ENCODE measurements at regions not wholly inside any gene's neighbourhood (a gene's known extent, or its start where the extent isn't known, plus 50 kb on each side); places are given as distances from the start of the nearest gene placed in this dataset.

DNA sequence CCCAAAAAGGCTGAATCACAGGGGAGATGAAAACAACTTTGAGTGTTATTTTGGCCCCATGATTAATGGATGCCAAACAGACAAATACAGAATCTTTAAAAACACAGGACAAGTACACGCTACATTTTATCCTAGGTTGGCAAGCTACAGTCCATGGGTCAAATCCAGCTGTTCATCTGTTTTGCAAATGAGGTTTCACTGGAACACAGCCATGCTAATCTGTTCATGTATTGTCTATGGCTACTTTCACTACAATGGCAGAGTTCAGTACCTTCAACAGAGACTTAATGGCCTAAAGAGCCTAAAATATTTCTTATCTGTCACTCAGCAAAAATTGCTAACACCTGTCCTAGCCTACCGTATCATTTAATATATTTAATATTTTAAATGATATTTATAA, 1548.5 kb upstream of the IGFBP7 start:
- TF ChIP-seq, protein P1, sequence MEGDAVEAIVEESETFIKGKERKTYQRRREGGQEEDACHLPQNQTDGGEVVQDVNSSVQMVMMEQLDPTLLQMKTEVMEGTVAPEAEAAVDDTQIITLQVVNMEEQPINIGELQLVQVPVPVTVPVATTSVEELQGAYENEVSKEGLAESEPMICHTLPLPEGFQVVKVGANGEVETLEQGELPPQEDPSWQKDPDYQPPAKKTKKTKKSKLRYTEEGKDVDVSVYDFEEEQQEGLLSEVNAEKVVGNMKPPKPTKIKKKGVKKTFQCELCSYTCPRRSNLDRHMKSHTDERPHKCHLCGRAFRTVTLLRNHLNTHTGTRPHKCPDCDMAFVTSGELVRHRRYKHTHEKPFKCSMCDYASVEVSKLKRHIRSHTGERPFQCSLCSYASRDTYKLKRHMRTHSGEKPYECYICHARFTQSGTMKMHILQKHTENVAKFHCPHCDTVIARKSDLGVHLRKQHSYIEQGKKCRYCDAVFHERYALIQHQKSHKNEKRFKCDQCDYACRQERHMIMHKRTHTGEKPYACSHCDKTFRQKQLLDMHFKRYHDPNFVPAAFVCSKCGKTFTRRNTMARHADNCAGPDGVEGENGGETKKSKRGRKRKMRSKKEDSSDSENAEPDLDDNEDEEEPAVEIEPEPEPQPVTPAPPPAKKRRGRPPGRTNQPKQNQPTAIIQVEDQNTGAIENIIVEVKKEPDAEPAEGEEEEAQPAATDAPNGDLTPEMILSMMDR (IDR thresholded peaks at IDR 0.05; ENCODE audit: low read depth, low read length): no peak
- no peak overlapping the region for H3K4me3 ChIP-seq (ENCODE audit: low read depth, low read length)

DNA sequence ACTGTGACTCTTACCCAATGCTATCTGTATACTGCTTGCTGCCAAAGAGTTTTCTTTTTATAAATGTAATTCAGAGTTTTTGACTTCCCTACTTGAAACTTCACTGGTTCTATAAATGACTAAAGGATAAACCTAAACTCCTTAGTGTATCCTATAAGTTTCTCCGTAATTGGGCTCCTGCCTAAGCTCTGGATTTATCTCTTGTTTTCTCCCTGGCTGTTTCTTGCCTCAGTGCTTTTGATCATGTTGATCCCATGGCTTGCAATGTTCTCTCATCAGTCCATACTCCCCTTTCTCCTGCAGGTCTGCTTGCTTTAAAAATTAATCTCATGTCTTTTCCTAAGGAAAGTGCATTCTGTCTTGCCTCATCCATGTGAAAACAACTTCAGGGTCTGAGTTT, 1543.1 kb upstream of the IGFBP7 start:
- no peak overlapping the region for H3K4me3 ChIP-seq (ENCODE audit: low read depth, low read length)
- TF ChIP-seq, protein P1 (IDR thresholded peaks at IDR 0.05; ENCODE audit: low read depth, low read length): no peak

DNA sequence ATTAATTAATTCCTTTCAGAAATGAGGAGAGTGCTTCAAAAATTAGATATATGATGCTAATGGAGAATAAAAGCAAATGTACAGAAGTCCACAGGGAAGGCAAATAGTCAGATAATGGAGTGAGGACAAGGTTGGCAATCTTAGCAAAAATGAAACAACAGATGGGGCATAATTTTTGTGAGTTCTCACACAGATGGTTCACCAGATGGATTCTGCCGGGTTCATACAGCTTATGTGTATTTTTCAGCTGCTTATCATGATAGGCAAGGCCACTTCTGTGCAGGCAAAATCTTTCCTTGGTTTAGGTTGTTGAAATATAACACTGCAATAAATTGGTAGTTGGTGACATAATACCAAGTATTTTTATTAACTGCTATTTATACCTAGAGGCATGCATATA, 1539.0 kb upstream of the IGFBP7 start:
- TF ChIP-seq, protein P1 (IDR thresholded peaks at IDR 0.05; ENCODE audit: low read depth, low read length): no peak
- H3K4me3 ChIP-seq (ENCODE audit: low read depth, low read length): no peak overlapping the region

- H3K4me3 ChIP-seq (ENCODE audit: low read depth, low read length): no peak overlapping the region
Measured at GRCh38 chr4:58646126-58646525, 1535.9 kb upstream of the IGFBP7 start.

GRCh38 chr4:58644549-58644948, 1534.4 kb upstream of the IGFBP7 start:
- TF ChIP-seq, protein P1 (IDR thresholded peaks at IDR 0.05; ENCODE audit: low read depth, low read length): no peak
- H3K4me3 ChIP-seq (ENCODE audit: low read depth, low read length): no peak overlapping the region

More at GRCh38 chr4:58646126-58646525, 1535.9 kb upstream of the IGFBP7 start:
- TF ChIP-seq, protein P1 (IDR thresholded peaks at IDR 0.05; ENCODE audit: low read depth, low read length): no peak

DNA sequence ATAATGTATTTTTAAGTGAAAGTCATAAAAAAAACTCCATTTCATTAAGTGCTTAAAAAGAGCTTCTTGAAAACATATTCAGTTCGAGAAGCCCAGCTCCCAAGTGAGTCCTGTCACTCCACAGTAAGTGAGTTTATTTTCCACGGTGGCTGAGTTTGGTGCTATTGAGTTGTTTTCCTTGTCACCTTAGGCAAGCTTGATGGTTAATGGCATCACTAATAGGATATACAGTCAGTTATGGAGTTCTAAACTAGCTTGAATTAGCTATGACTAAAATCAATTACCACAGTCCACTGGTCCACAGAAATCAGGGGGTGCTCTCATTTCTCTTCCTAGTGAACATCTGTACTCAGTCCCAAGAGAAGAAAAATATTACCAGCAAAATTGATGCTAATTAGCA, 1526.2 kb upstream of the IGFBP7 start:
- no peak overlapping the region for H3K4me3 ChIP-seq (ENCODE audit: low read depth, low read length)
- TF ChIP-seq, protein P1 (IDR thresholded peaks at IDR 0.05; ENCODE audit: low read depth, low read length): no peak

- TF ChIP-seq, protein P1 (IDR thresholded peaks at IDR 0.05; ENCODE audit: low read depth, low read length): no peak
- no peak overlapping the region for H3K4me3 ChIP-seq (ENCODE audit: low read depth, low read length)
Measured at GRCh38 chr4:58617226-58617625, 1507.0 kb upstream of the IGFBP7 start.

All from WI38 (cell line).